GM19043 (cell line): ENCODE measurements at regions not wholly inside any gene's neighbourhood (a gene's known extent, or its start where the extent isn't known, plus 50 kb on each side); places are given as distances from the start of the nearest gene placed in this dataset.
"Not testable (repeated sequence)": the region's sequence is repeated elsewhere in the genome, so short reads cannot be mapped to it uniquely, and the experiment has no call there.

Source experiments
- ATAC-seq: cut with Tn5 transposase; IDR thresholded peaks from one replicate; pipeline ENCODE4 v1.9.1; 2021; ENCODE audit warnings: low read depth; ENCODE audit not compliant: unreplicated experiment

DNA sequence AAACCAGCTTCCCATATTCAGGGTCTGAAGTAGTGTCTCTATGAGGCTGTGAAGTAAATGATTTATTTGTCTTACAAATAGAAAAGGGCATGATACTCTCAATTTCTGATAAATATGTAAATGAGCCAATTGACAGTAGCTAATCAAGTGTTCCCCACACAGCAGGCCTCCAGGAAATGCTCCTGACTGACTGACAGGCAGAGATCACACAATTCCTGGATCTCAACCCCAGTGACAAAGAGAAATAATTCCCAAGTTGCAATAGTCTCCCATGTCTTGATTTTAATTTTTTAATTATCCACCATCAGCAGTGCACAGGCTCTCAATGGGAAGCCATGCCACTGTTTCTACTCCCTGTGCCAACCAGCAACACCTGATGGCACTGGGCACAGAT is 390.4 kb downstream of the SOX11 start:
- no peak for ATAC-seq

DNA sequence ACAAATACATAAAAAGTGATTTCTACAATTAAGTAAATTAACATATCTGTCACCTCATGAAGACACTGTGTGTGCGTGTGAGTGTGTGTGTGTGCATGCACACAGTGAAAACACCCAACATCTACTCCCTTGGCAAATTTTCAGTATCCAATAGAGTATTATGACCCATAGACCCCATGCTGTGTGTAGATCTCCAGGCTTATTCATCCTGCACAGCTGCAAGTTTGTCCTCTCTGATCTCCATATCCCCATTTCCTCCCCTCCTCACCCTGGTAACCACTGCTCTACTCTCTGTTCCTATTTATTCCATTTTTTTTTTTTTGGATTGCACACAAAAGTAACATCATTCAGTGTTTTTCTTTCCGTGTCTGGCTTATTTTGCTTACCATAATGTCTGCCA is 391.0 kb downstream of the SOX11 start:
- no peak for ATAC-seq

GRCh38 chr2:6089474-6089873 is 397.3 kb downstream of the SOX11 start:
- no peak for ATAC-seq

GRCh38 chr2:6103372-6103771 is 411.2 kb downstream of the SOX11 start:
- no peak for ATAC-seq

- ATAC-seq = no peak
Observed at GRCh38 chr2:6103949-6104348, 411.8 kb downstream of the SOX11 start.

GRCh38 chr2:6107290-6107689 is 415.1 kb downstream of the SOX11 start:
- no peak for ATAC-seq

- ATAC-seq = no peak
Observed at GRCh38 chr2:6109831-6110230, 417.6 kb downstream of the SOX11 start.

DNA sequence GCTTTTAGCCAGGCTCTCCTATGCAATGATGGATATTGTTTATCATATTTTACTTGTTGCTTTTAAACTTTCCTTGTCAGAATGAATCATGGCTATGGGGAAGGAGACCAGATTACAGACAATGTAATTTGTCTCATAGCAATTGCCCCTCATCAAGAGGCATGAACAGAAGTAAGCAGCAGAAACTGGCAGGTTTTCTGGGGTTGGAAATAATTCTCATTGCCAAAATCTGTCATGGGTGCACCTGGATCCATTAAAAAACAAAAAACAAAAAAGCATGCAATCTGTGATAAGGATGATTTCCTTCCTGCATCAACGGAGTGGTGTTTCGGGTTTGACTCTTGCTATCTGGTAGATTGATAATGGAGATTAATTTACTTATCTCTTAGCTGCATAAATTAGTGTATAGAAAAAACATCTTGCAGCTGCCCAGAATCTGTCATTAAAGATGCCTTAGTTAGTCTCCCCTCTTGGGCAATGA is 419.6 kb downstream of the SOX11 start:
- no peak for ATAC-seq

DNA sequence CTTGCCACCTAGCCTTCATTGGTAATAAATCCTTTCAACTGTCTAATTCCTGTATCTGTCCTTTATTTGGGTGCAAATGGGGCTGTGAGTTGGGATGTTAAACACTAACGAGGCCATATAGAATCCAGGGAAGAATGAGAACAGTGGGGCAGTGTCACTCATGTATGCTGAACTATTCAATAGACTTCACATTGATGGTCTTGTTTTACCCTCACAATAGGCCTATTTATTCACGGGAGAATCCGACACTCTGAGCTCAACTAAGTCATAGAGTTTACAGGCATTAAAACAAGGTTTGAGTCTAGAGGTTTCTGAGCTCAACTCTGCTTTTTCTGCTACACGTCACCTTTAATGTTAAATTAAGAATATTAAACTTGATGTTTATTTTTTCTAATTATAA is 421.6 kb downstream of the SOX11 start:
- no peak for ATAC-seq

GRCh38 chr2:6127718-6128117 is 435.5 kb downstream of the SOX11 start:
- ATAC-seq = no peak

GRCh38 chr2:6139142-6139541 is 447.0 kb downstream of the SOX11 start:
- ATAC-seq = no peak

- no peak for ATAC-seq
Observed at GRCh38 chr2:6139916-6140315, 447.7 kb downstream of the SOX11 start.

- no peak for ATAC-seq
Observed at GRCh38 chr2:6140509-6140908, 448.3 kb downstream of the SOX11 start.

DNA sequence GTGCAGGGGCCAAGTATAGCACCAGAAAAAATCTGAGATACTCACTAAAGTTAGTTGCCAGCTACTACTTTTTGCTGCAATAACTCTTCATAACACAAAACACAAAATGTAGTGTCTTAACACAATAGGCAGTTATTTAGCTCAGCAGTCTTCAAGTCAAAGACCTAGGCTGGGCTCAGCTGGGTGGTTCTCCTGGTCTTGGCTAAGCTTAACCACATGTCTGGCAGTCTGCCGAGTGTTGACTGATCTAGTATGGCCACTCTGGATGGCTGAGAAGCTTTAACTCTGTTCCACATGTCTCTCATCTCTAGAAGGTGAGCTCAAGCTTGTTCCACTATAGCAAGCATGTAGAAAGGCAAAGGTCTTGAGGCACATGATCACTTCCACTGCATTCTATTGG is 451.6 kb downstream of the SOX11 start:
- ATAC-seq = no peak

DNA sequence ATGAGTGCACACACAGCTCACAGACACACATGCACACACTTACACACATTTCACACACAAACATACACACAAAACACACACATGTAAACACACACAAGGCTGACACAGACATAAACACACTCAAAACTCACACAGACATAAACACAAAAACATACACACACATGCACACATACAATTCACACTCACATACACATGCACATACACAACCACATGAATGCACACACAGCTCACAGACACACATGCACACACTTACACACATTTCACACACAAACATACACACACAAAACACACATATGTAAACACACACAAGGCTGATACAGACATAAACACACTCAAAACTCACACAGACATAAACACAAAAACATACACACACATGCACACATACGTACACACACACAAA is 455.0 kb downstream of the SOX11 start:
- ATAC-seq = not testable (repeated sequence)

- ATAC-seq = no peak
Observed at GRCh38 chr2:6148882-6149281, 456.7 kb downstream of the SOX11 start.

DNA sequence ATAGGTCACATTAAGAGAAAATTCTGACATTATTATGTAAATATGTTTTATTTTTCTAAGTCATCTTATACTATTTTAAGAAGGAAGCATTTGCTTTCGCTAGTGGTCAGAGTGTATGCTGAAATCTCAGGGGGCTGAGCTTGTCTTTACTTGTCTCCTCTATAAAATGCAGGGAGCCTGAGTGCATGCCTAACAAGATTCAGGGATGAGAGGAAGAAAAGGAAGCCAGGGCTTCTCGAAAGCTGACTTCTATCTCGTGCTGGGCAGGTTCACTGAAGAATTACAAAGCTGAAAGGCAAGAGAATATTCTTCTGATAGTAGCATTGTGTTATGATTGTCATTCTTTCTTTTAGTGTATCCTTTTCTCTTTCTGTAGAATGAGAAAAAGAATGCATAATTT is 467.4 kb downstream of the SOX11 start:
- ATAC-seq = no peak

GRCh38 chr2:6163932-6164331 is 471.7 kb downstream of the SOX11 start:
- no peak for ATAC-seq

DNA sequence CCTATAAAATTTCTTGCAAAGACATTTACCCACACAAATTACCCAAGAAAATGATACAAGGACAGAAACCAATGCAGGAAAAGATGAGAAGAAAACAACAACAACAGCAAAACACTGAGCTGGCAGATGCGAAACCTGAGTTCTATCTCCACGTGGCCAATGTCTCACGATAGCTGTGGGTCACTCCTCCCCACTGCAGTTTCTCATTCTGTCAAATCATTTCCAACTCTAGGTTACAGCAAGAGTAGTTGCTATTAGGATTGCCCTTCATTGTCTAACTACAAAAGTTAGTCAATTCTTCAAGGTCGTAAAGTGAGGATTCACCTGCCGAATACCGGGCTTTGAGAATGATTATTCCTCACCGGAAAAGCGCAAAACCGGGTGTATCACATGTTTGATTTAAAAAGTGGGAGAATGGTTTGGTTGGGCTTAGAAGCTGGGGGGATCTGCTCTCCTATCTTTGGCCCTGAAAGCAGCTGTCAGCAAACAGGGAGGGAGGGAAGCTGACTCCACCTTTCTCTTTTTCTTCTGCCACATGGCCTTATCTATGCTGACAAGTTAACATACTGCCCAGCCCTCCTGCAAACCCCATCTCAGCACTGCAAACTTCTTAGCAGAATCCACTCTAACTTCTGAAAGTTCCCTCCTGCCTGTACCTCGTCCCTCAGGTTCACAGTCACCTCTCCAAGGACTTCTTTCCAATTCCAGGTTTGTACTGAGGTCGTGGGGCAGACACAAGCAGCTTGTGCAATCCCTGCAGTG is 473.0 kb downstream of the SOX11 start:
- ATAC-seq = no peak

DNA sequence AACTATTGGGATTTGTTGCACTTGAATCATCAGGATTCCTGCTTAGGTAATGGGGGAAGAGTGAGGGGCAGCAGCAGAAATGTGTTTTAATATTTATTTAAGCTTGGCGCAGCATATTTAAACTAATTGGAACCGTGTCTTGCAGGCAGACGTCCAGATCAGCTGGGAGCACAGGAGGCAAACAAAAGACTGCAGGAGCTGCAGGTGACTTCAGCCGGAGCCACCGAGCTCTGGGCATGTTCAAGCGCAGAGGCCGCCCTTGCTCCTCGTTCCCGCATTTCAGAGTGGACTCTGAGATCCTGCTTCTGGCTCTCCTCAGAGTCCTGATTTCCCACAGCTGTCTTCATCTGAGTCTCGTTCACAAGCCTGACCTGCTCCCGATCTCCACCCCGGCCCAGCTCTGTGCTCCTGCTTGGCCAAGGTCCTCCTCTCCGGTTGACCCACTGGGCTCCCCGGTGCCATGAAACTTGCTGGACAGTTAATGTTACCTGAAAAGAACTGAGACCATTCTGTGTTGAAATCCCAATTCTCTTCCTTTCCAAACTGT is 475.5 kb downstream of the SOX11 start:
- no peak for ATAC-seq

DNA sequence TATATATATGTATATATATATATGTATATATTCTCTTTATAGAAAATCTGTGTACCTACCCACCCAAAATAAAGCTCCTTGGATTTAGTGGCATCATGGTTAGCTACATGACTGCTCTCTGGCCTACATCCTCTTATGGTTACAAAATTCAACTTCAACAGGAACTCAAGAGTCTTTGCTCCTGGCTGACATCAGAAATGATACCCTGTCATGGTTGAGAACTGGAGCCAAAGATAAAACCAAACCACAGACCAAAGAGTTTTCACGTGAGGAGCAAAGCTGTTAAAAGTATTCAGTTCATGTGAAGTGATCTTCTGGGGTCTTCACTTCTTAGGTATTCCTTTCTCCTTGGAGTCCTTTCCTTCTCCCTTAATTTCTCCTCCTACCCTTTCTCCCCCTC is 476.3 kb downstream of the SOX11 start:
- ATAC-seq = no peak

GRCh38 chr2:6171294-6171693 is 479.1 kb downstream of the SOX11 start:
- no peak for ATAC-seq
